ENCODE measurements at regions not wholly inside any gene's neighbourhood (a gene's known extent, or its start where the extent isn't known, plus 50 kb on each side); places are given as distances from the start of the nearest gene placed in this dataset.

DNA sequence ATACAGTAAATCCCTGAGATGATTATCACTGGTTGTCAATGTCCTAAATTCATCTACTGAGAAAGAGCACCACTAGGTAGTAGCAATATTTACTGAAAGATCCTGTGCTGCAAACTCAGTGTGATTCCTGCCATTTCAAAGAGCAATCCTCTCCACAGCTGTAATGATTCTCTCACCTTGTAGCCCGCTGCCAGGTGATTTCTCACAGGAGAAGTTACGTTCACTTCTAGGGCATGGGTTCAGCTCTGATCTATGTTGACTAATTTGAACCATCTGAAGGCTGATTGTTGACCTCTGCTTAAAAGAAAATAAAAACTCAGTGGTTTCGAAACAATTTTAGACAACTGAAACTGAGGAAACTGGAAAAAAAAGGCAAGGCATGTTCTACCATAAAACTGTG lies 197.0 kb downstream of the FAT4 start:
- TF ChIP-seq, protein P1, sequence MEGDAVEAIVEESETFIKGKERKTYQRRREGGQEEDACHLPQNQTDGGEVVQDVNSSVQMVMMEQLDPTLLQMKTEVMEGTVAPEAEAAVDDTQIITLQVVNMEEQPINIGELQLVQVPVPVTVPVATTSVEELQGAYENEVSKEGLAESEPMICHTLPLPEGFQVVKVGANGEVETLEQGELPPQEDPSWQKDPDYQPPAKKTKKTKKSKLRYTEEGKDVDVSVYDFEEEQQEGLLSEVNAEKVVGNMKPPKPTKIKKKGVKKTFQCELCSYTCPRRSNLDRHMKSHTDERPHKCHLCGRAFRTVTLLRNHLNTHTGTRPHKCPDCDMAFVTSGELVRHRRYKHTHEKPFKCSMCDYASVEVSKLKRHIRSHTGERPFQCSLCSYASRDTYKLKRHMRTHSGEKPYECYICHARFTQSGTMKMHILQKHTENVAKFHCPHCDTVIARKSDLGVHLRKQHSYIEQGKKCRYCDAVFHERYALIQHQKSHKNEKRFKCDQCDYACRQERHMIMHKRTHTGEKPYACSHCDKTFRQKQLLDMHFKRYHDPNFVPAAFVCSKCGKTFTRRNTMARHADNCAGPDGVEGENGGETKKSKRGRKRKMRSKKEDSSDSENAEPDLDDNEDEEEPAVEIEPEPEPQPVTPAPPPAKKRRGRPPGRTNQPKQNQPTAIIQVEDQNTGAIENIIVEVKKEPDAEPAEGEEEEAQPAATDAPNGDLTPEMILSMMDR (IDR thresholded peaks at IDR 0.05; ENCODE audit: insufficient read depth, low read length) = no peak
- TF ChIP-seq GABPA (IDR thresholded peaks at IDR 0.05; ENCODE audit: low read depth) (no peak), REST (IDR thresholded peaks at IDR 0.05; ENCODE audit: insufficient replicate concordance, low read depth) (no peak), SPI1 (IDR thresholded peaks at IDR 0.05; ENCODE audit: borderline replicate concordance, low read depth) (no peak), POLR2AphosphoS5 (IDR thresholded peaks at IDR 0.05; ENCODE audit: low read depth) (no peak)

Data from HL-60 (cell line).